Smooth muscle cell (in vitro differentiated cells): ENCODE measurements at regions not wholly inside any gene's neighbourhood (a gene's known extent, or its start where the extent isn't known, plus 50 kb on each side); places are given as distances from the start of the nearest gene placed in this dataset.

Source experiments
- DNase-seq: peaks from one replicate; lab custom pipeline; 2025; ENCODE audit not compliant: unreplicated experiment; lab: John Stamatoyannopoulos, UW
- H2AFZ ChIP-seq: fragments of 200-600 bp; sonication (generic); 2 replicates; pipeline ENCODE4 v1.6.0; 2016; ENCODE audit warnings: antibody characterized with exemption, low read depth, mild to moderate bottlenecking
- H3F3A ChIP-seq: fragments of 200-600 bp; sonication (generic); 2 replicates; pipeline ENCODE4 v1.6.0; 2017; ENCODE audit warnings: antibody characterized with exemption, low read depth
- H3K27ac ChIP-seq: fragments of 200-600 bp; sonication (generic); 2 replicates; pipeline ENCODE4 v1.5.1; 2016; ENCODE audit warnings: low read depth, mild to moderate bottlenecking
- H3K27me3 ChIP-seq: fragments of 200-600 bp; sonication (generic); 2 replicates; pipeline ENCODE4 v1.6.1; 2016; ENCODE audit warnings: low read depth, mild to moderate bottlenecking
- H3K36me3 ChIP-seq: fragments of 200-600 bp; sonication (generic); 2 replicates; pipeline ENCODE4 v1.5.1; 2016; ENCODE audit warnings: low read depth
- H3K4me1 ChIP-seq: fragments of 200-600 bp; sonication (generic); 2 replicates; pipeline ENCODE4 v1.5.1; 2016; ENCODE audit warnings: low read depth
- H3K4me2 ChIP-seq: fragments of 200-600 bp; sonication (generic); 2 replicates; pipeline ENCODE4 v1.6.0; 2016; ENCODE audit warnings: mild to moderate bottlenecking
- H3K4me3 ChIP-seq: fragments of 200-600 bp; sonication (generic); 2 replicates; pipeline ENCODE4 v1.5.1; 2016; ENCODE audit warnings: mild to moderate bottlenecking
- H3K79me2 ChIP-seq: fragments of 200-600 bp; sonication (generic); 2 replicates; pipeline ENCODE4 v1.6.0; 2016; ENCODE audit warnings: low read depth, mild to moderate bottlenecking
- H3K9ac ChIP-seq: fragments of 200-600 bp; sonication (generic); 2 replicates; pipeline ENCODE4 v1.6.0; 2016; ENCODE audit warnings: low read depth
- H3K9me3 ChIP-seq: fragments of 200-600 bp; sonication (generic); replicated peaks from 2 replicates; pipeline ENCODE4 v1.5.1; 2016; ENCODE audit warnings: low read depth
- H4K20me1 ChIP-seq: fragments of 200-600 bp; sonication (generic); 2 replicates; pipeline ENCODE4 v1.6.0; 2016; ENCODE audit warnings: low read depth
- CTCF ChIP-seq: fragments of 200-600 bp; sonication (generic); IDR thresholded peaks from 2 replicates; pipeline ENCODE4 v1.5.1; 2017; ENCODE audit warnings: borderline replicate concordance, mild to moderate bottlenecking, antibody characterized with exemption; ENCODE audit not compliant: insufficient read depth, poor library complexity, severe bottlenecking
- WGBS: methylation state at CpG from one replicate; pipeline ENCODE4 v1.1.7; 2016; ENCODE audit warnings: low lambda C conversion rate; 5-methylcytosine and 5-hydroxymethylcytosine counted together

GRCh38 chr21:36236052-36236730, 79.6 kb downstream of the DOP1B start:
- TF ChIP-seq CTCF, result no peak
- Histone ChIP-seq H3K4me3 (no peak overlapping the region), H2AFZ (no peak overlapping the region), H3F3A (no peaks in the 10 kb centered on the region), H4K20me1 (no peaks in the 10 kb centered on the region), H3K27me3 (no peaks in the 10 kb centered on the region), H3K36me3 (no peaks in the 10 kb centered on the region), H3K9ac (no peak overlapping the region), H3K9me3 (no peaks in the 10 kb centered on the region), H3K79me2 (no peaks in the 10 kb centered on the region), H3K4me2 (no peak overlapping the region), H3K4me1 (peaks cover 9% of the 10 kb centered on the region), H3K27ac (no peak overlapping the region)
- no peak for DNase-seq
- WGBS, result 83% methylated on average over 8 of the region's 8 CpGs

GRCh38 chr21:36237441-36237840, 80.8 kb downstream of the DOP1B start:
- no peaks in the 10 kb centered on the region for H3K36me3 ChIP-seq
- no peaks in the 10 kb centered on the region for H3K79me2 ChIP-seq
- H3K4me2 ChIP-seq, result no peak overlapping the region
- H3K9ac ChIP-seq, result no peak overlapping the region
- DNase-seq, result no peak
- no peak overlapping the region for H2AFZ ChIP-seq
- H3K4me3 ChIP-seq, result no peak overlapping the region
- H3K27me3 ChIP-seq, result no peaks in the 10 kb centered on the region
- H3F3A ChIP-seq, result no peaks in the 10 kb centered on the region
- 94% methylated on average over 7 of the region's 7 CpGs for WGBS
- H4K20me1 ChIP-seq, result no peaks in the 10 kb centered on the region
- no peak overlapping the region for H3K27ac ChIP-seq
- H3K9me3 ChIP-seq, result no peaks in the 10 kb centered on the region
- H3K4me1 ChIP-seq, result peaks cover 9% of the 10 kb centered on the region
- TF ChIP-seq CTCF, result no peak

- TF ChIP-seq CTCF, result no peak
- H3K9ac ChIP-seq, result no peak overlapping the region
- H3F3A ChIP-seq, result no peaks in the 10 kb centered on the region
- no peak overlapping the region for H2AFZ ChIP-seq
- peaks cover 9% of the 10 kb centered on the region for H3K4me1 ChIP-seq
- DNase-seq, result no peak
- no peak overlapping the region for H3K4me2 ChIP-seq
- no peaks in the 10 kb centered on the region for H3K9me3 ChIP-seq
- no peaks in the 10 kb centered on the region for H4K20me1 ChIP-seq
- no peaks in the 10 kb centered on the region for H3K79me2 ChIP-seq
- no peak overlapping the region for H3K4me3 ChIP-seq
- H3K36me3 ChIP-seq, result no peaks in the 10 kb centered on the region
- H3K27me3 ChIP-seq, result no peaks in the 10 kb centered on the region
- 95% methylated on average over 20 of the region's 20 CpGs for WGBS
- H3K27ac ChIP-seq, result no peak overlapping the region
Measured at GRCh38 chr21:36239585-36239984, 80.4 kb upstream of the MORC3 start.

GRCh38 chr21:36241717-36242116, 78.3 kb upstream of the MORC3 start:
- Histone ChIP-seq H3K79me2 (no peaks in the 10 kb centered on the region), H3K27ac (no peak overlapping the region), H3K9ac (no peak overlapping the region), H4K20me1 (no peaks in the 10 kb centered on the region), H2AFZ (no peak overlapping the region), H3K4me1 (no peaks in the 10 kb centered on the region), H3K36me3 (no peaks in the 10 kb centered on the region), H3F3A (no peaks in the 10 kb centered on the region), H3K27me3 (no peaks in the 10 kb centered on the region), H3K9me3 (no peaks in the 10 kb centered on the region), H3K4me2 (no peak overlapping the region), H3K4me3 (no peak overlapping the region)
- no peak for DNase-seq
- WGBS, result 82% methylated on average over 3 of the region's 3 CpGs
- no peak for TF ChIP-seq CTCF
